GM21825 (cell line): ENCODE measurements at regions not wholly inside any gene's neighbourhood (a gene's known extent, or its start where the extent isn't known, plus 50 kb on each side); places are given as distances from the start of the nearest gene placed in this dataset.

Experiments used
- ATAC-seq: cut with Tn5 transposase; IDR thresholded peaks from one replicate; pipeline ENCODE4 v1.9.1; 2021; ENCODE audit warnings: mild to moderate bottlenecking, moderate library complexity; ENCODE audit not compliant: unreplicated experiment

DNA sequence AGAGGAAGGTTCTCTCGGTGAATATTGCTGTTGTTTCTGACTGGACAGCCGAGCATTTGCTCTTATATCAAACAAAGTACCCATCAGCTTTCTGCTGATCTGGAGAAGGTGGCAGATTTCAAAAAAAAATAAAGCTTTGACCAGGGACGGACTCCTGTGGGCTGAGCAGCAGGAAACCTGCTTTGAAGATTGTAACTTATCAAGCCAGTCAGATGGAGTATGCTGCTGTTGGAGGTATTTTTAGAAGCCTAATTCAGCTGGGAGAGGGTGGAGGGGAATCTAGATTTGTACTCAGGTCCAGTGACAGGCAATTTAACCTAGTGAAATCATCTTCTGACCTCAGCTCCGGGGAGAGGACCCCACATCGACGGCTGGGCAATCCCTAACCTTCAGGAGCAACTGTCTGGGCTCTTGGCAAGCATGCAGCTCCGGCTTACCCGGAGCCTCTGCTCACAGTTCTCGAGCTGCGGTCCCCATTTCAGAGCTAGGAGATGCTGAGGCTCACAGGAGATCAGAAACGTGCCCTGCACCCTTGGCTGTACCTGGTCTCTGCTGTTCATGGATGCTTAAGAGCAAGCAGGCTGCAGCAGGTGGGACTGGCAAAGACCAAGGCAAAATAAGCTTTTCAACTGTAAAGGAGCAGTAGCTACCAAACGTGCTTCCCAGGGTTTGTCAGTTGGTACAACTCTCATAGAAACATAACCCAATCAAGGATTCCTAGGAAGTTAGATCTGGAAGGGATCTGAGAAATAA, 89.3 kb upstream of the ST8SIA2 start:
- ATAC-seq, result no peak

- ATAC-seq, result no peak
Measured at GRCh38 chr15:92305343-92305742, 88.3 kb upstream of the ST8SIA2 start.

DNA sequence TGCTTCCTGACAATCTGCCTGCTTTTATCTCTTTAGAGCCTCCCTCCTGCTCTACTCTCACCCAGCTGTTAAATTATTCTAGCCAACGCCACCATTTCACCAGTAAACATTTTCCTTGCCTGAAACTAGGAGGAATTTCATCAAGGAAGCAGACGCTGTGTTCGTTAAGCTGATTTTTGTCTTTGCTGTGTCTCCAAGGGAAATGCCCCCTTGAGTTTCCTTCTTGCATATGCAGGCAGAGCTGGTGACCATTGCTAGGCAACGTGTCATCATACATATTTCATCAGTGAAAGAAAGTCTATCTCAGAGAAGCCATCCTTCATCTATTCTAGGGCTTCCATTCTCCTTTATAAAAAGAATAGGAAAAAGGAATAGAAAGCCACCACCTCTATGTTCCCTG, 87.0 kb upstream of the ST8SIA2 start:
- ATAC-seq, result no peak

DNA sequence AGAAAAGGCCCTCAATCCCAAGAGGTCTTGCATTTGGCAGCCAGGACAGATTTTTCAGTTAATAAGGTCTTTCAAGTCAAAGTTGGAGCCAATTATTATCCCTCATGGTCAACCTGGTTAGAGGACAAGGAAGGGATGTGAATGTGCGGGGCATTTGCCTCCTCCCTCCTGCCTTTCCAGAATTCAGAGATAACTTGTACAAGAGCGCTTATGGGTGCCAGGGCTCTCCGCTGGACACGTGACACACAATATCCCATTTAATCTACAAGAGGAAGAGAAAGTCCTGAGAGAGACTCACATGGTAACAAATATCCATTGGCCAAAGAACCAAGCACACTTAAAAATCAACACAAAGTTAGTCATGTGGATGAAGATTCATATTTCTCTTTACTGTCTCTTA, 78.5 kb upstream of the ST8SIA2 start:
- no peak for ATAC-seq

- no peak for ATAC-seq
Measured at GRCh38 chr15:92315595-92316211, 78.0 kb upstream of the ST8SIA2 start.

GRCh38 chr15:92316586-92317295, 76.9 kb upstream of the ST8SIA2 start:
- no peak for ATAC-seq

DNA sequence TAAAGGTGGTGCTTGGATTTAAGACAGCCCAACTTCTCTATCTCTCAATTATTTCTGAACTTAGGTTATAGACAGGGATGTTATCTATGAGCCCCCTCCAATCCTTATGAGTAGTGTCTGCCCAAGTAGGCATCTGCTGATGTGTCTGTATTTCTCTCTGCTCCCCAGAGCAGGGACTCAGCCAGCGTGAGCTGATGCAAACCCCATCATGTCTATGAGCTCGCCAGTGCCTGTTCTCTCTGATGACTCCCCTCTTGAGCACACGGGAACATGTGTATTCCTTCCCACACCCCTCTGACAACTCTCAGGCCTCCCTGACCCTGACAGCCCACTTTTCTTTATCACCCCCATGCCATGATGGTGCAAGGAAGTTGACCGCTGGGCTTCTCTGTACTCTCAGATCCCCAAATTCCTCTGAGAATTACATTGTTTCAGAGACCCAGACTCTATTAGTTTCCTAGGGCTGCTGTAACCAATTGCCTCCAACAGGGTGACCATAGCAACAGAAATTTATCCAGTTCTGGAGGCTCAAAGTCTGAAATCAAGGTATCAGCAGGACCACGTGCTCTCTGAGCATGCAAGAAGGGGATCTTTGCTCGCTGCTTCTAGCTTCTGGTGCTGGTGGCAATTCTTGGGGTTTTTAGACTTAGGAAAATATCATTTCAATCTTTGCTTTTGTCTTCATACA, 73.5 kb upstream of the ST8SIA2 start:
- no peak for ATAC-seq

DNA sequence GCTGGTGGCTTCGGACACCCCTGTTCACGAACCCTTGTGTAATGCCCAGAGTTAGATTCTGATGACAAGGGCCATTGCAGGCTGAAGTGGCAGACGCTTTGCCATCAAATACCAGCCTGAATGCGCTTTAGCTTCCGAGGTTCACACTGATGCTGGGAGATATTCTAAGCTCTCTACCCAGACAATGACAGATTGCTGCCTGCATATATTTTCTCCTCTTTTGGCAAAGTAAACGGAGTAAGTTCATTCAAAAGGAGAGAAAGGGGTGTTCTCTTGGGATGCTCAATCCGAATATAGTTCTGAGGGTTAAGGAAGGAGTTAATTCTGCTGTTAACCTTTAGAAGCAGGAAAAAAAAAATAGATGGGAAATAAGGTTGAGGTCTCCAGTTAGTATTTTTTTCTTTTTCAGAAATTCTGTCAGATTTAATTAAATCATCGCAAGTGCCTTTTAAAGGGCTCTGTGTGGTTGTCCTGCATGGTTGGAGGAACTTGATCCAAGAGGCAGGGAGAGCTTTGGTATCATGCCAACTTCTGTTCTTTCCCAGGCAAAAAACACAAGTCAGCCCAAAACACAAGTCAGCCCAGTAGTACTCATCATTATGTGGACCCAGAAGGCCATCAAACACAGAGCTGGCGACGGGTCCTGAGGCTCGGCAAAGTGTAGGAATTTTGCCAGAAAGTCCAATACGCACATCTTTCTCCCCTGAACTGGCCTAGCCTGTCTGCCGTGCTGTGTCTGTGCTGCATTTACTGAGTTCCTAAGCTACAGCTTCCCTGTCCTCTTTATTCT, 70.9 kb upstream of the ST8SIA2 start:
- ATAC-seq, result no peak

DNA sequence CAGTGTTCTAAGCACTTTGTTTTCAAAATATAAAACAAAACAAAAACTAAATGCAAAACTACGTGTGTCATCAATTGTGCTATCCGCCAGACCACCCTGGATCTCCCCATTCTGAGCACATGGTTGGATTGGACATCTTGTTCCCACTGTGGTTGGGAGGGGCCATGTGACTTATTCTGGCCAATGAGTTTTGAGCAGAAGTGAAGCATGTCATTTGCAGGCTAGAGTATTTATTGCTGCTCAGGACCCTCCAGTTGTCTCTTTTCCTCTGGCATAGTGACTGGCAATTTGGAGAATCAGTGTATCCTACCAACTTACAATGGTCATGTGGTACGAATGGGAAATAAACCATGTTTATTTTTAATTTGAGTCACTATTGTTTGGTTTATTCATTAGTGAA, 70.2 kb upstream of the ST8SIA2 start:
- ATAC-seq, result no peak

GRCh38 chr15:92324101-92324963, 69.3 kb upstream of the ST8SIA2 start:
- ATAC-seq, result no peak

- no peak for ATAC-seq
Measured at GRCh38 chr15:92326236-92326635, 67.4 kb upstream of the ST8SIA2 start.

GRCh38 chr15:92327033-92327432, 66.6 kb upstream of the ST8SIA2 start:
- ATAC-seq, result no peak

DNA sequence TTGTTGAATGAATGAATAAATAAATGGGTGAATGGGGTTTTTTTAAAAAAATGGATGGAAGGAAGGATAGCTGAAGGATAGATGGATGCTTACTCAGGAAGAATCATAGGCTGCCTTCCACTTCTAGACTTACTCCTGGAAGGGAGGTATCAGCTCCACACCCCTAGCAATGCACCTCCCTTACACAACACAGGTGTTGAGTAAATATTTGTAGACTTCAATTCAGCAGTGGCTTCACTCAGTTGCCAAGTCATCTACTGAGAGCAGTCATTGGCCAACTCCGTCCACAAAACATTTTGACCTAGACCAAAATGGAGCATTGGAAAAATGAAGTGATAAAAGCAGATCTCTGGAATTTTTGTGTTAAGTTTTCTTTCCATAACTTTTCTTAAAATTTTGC, 65.5 kb upstream of the ST8SIA2 start:
- ATAC-seq, result no peak

DNA sequence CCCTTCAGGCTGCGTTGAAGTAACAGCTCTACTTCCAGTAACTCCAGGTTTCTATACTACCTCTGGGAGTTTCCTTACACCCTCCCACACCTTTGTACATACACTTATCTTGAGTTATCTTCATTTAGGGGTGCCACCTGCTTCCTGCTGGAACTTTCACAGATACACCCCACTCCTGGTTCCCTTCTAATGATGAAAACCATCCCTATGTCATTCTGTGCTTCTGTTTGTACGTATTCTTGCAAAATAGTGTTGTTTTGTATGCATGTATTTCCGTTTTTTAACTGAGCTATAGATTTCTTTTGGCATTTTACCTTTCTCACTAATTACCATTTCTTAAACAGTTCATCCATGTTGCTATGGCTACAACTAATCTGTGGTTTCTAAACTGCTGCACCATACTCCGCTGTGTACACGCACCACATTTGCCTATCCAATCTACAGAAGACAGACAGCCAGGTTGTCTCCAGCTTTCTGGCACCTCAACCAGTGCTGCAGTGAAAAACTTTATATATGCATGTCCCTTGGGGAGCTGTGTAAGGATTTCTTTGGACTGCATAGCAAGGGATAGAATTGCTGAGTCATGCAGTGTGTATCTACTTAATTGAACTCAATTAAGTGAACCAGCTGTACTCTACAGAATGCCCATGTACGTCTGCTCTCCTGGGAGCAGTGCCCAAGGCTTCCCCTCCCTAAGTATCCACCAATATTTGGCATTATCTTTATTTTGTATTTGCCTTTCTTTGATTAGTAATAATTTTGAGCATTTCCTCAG, 61.4 kb upstream of the ST8SIA2 start:
- ATAC-seq, result no peak

DNA sequence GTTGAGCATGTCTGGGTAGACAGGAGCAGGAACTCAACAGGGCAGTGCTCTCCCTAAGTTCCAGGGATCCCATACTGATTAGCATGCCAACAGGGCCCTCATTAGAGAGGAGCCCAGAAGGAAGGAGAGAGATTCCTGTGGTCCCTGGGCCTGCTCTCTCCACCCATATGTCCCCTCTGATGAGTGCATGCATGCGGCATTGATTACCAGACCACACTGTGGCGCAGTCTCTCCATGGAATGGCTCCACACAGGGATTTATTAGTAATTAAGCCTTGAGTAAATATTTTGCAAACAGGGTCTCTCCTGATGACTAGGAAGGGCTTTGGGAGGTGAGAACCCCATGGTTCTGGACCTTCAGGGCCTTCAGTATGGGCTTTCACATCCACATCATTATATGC, 60.0 kb upstream of the ST8SIA2 start:
- no peak for ATAC-seq

DNA sequence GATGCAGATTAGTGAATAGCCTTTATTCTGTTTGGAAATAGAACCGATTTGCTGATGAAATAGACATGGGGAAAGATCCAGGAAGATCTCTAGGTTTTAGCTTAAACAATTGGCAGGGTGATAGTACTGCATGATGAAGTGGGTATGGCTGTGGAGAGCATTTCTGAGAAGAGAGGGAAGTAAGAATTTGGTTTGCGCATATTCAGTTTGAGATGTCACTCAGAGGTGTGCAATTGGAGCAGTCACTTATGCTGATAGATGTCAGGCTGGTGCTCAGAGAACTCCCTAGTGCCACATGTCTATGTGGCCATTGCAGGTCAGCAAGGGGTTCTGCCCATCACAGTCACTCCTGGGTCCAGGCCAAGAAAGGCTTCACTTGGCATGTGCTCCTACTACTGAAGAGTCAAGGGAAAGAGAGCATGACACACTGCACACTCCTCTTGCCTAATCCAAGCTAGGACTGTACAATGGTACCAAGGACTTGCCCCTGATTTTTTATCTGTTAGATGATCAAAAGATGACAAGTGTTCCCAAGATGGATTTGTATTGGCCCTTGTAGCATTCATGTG, 57.2 kb upstream of the ST8SIA2 start:
- no peak for ATAC-seq

- no peak for ATAC-seq
Measured at GRCh38 chr15:92339361-92339760, 54.3 kb upstream of the ST8SIA2 start.
